B cell (primary cell): ENCODE measurements at regions not wholly inside any gene's neighbourhood (a gene's known extent, or its start where the extent isn't known, plus 50 kb on each side); places are given as distances from the start of the nearest gene placed in this dataset.

Experiments used
- ATAC-seq: fragments of 200-7000 bp; cut with Tn5 transposase; one replicate; pipeline ENCODE4 v1.10.0; 2021; ENCODE audit warnings: low read depth, mild to moderate bottlenecking, moderate number of reproducible peaks, moderate library complexity
- CTCF ChIA-PET: fragments of 350-600 bp; sonication (Branson Sonifier 250); formaldehyde crosslinking; loops from one replicate; lab custom pipeline; 2021; ENCODE audit warnings: antibody characterized with exemption, inconsistent platforms; lab: Charles Lee
- POLR2A ChIA-PET: fragments of 350-600 bp; sonication (Branson Sonifier 250); formaldehyde crosslinking; loops from one replicate; lab custom pipeline; 2021; ENCODE audit warnings: antibody characterized with exemption; lab: Charles Lee
- DNase-seq: peaks from one replicate; pipeline ENCODE4 v3.0.0; 2013
- H2AFZ ChIP-seq: 2 replicates; pipeline ENCODE4 v1.6.1; 2012; ENCODE audit warnings: mild to moderate bottlenecking, low read depth, low read length; ENCODE audit not compliant: insufficient read depth, poor library complexity, severe bottlenecking
- H3K27ac ChIP-seq, 2 donors: 1 replicate in 1 of 2; 2 replicates in 1 of 2; pipeline ENCODE4 v1.5.1; 2012 to 2013; ENCODE audit warnings: low read length in 2 of 2, mild to moderate bottlenecking in 2 of 2, moderate library complexity in 1 of 2
- H3K27me3 ChIP-seq, 4 experiments: fragments of 200-600 bp in 1 of 4; sonication (generic) in 1 of 4; replicated peaks in 1 of 4; 1 replicate in 2 of 4; 2 replicates in 2 of 4; pipeline versions ENCODE4 v1.6.1 to v1.7.0; 2013 to 2016; ENCODE audit warnings: low read length in 3 of 4, mild to moderate bottlenecking in 2 of 4, mixed read lengths in 1 of 4, moderate library complexity in 1 of 4; ENCODE audit not compliant: insufficient read depth in 4 of 4, control insufficient read depth in 3 of 4; ENCODE audit errors: control extremely low read depth in 1 of 4
- H3K36me3 ChIP-seq, 2 experiments: replicated peaks in 1 of 2; 1 replicate in 1 of 2; 2 replicates in 1 of 2; pipeline versions ENCODE4 v1.6.1 to v1.7.1; 2013; ENCODE audit warnings: low read length in 1 of 2; ENCODE audit not compliant: insufficient read depth in 2 of 2, control insufficient read depth in 1 of 2; ENCODE audit errors: control extremely low read depth in 1 of 2, extremely low read depth in 1 of 2
- H3K4me1 ChIP-seq, 2 donors: fragments of 200-600 bp in 1 of 2; sonication (generic) in 1 of 2; 1 replicate in 1 of 2; 2 replicates in 1 of 2; pipeline versions ENCODE4 v1.5.1 to v1.6.1; 2013 to 2017; ENCODE audit warnings: low read length in 2 of 2; ENCODE audit not compliant: control insufficient read depth in 2 of 2, insufficient read depth in 2 of 2
- H3K4me2 ChIP-seq: replicated peaks from 2 replicates; pipeline ENCODE3; 2012; ENCODE audit warnings: mild to moderate bottlenecking, low read depth, low read length; ENCODE audit not compliant: poor library complexity, severe bottlenecking
- H3K4me3 ChIP-seq, 5 experiments: fragments of 200-600 bp in 1 of 5; sonication (generic) in 1 of 5; 1 replicate in 3 of 5; 2 replicates in 2 of 5; pipeline versions ENCODE4 v1.5.1 to v1.7.0; 2011 to 2016; ENCODE audit warnings: low read length in 4 of 5, mild to moderate bottlenecking in 4 of 5, low read depth in 2 of 5, control low read depth in 1 of 5, moderate library complexity in 1 of 5; ENCODE audit not compliant: insufficient read depth in 1 of 5; ENCODE audit errors: control extremely low read depth in 1 of 5, extremely low read depth in 1 of 5
- H3K79me2 ChIP-seq: fragments of 200-600 bp; sonication (generic); one replicate; pipeline ENCODE4 v1.6.0; 2016; ENCODE audit warnings: low read length; ENCODE audit not compliant: control insufficient read depth, insufficient read depth
- H3K9ac ChIP-seq: fragments of 200-600 bp; sonication (generic); 2 replicates; pipeline ENCODE4 v1.6.1; 2017; ENCODE audit warnings: mild to moderate bottlenecking, low read length, moderate library complexity
- H3K9me3 ChIP-seq, 3 donors: one replicate each; pipeline versions ENCODE4 v1.6.1 to v1.7.1; 2013; ENCODE audit warnings: low read length in 2 of 3; ENCODE audit not compliant: control insufficient read depth in 2 of 3, insufficient read depth in 1 of 3; ENCODE audit errors: control extremely low read depth in 1 of 3
- H4K20me1 ChIP-seq: 2 replicates; pipeline ENCODE4 v1.6.0; 2012; ENCODE audit warnings: mild to moderate bottlenecking, low read length; ENCODE audit not compliant: insufficient read depth, control insufficient read depth, poor library complexity, severe bottlenecking
- H3K27ac Mint-ChIP-seq: one replicate; pipeline ENCODE4 v1.8.0; 2021; ENCODE audit warnings: mixed read lengths
- H3K27me3 Mint-ChIP-seq: one replicate; pipeline ENCODE4 v1.8.0; 2021; ENCODE audit warnings: mixed read lengths
- H3K4me1 Mint-ChIP-seq: one replicate; pipeline ENCODE4 v1.8.0; 2021; ENCODE audit warnings: mixed read lengths
- H3K4me3 Mint-ChIP-seq: one replicate; pipeline ENCODE4 v1.8.0; 2021; ENCODE audit warnings: mixed read lengths
- H3K9me3 Mint-ChIP-seq: one replicate; pipeline ENCODE4 v1.8.0; 2022; ENCODE audit warnings: mixed read lengths; ENCODE audit not compliant: insufficient read depth
- EZH2 ChIP-seq: IDR thresholded peaks from 2 replicates; pipeline ENCODE4 v1.6.1; 2012; ENCODE audit warnings: borderline replicate concordance, low read depth, mild to moderate bottlenecking, moderate library complexity, low read length; ENCODE audit not compliant: insufficient read depth, poor library complexity, severe bottlenecking
- WGBS: methylation state at CpG from one replicate; pipeline ENCODE4 v1.1.5; 2013; ENCODE audit warnings: missing lambda C conversion rate; ENCODE audit not compliant: insufficient coverage; 5-methylcytosine and 5-hydroxymethylcytosine counted together
- intact Hi-C: fragments of 100-400 bp; cut with micrococcal nuclease; formaldehyde crosslinking; loops from one replicate; pipeline ENCODE4 v1.10.0; 2022
- TF ChIP-seq, protein P1 (sequence below): fragments of 200-600 bp; IDR thresholded peaks from one replicate; pipeline ENCODE4 v1.8.0; 2022; ENCODE audit warnings: antibody characterized with exemption, mild to moderate bottlenecking

GRCh38 chr12:112591488-112591887, 172.7 kb downstream of the PTPN11 start:
- POLR2A ChIA-PET = no interaction called here
- peaks cover 28% of the 10 kb centered on the region for H3K27me3 Mint-ChIP-seq
- no peaks in the 10 kb centered on the region for H3K36me3 ChIP-seq

DNA sequence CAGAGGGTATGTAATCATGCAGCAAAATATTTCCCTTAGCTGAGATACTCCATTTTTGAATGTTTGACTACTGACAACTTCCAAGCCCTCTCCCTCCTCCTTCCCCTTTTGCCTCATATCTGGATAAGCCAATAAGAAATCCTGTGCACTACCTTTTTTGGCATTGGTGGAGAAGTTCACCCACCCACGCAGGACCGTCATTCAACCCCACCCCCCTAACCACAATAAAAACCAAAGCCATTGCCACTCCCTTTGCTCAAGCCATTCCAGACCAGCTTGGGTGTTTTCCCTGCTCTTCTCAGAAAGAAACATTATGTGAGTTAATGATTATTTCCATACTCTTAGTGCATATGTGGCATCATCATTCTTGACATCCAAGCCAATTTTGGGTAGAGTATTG, 176.7 kb downstream of the PTPN11 start:
- ChIA-PET POLR2A (no interaction called here), CTCF (no interaction called here)
- H2AFZ ChIP-seq = no peak overlapping the region
- no peaks in the 10 kb centered on the region for H3K79me2 ChIP-seq
- peaks cover 0 to 1% (median 0%) of the 10 kb centered on the region in 3 donors for H3K9me3 ChIP-seq
- ATAC-seq = no peak
- H3K4me1 ChIP-seq = no peaks in the 10 kb centered on the region
- intact Hi-C loops = no loop called here
- WGBS = 20% methylated on average over 1 of the region's 2 CpGs
- TF ChIP-seq, protein P1, sequence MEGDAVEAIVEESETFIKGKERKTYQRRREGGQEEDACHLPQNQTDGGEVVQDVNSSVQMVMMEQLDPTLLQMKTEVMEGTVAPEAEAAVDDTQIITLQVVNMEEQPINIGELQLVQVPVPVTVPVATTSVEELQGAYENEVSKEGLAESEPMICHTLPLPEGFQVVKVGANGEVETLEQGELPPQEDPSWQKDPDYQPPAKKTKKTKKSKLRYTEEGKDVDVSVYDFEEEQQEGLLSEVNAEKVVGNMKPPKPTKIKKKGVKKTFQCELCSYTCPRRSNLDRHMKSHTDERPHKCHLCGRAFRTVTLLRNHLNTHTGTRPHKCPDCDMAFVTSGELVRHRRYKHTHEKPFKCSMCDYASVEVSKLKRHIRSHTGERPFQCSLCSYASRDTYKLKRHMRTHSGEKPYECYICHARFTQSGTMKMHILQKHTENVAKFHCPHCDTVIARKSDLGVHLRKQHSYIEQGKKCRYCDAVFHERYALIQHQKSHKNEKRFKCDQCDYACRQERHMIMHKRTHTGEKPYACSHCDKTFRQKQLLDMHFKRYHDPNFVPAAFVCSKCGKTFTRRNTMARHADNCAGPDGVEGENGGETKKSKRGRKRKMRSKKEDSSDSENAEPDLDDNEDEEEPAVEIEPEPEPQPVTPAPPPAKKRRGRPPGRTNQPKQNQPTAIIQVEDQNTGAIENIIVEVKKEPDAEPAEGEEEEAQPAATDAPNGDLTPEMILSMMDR = no peak
- TF ChIP-seq EZH2 = no peak
- DNase-seq = no peak
- H3K9ac ChIP-seq = no peak overlapping the region
- Mint-ChIP-seq H3K27me3 (peaks cover 35% of the 10 kb centered on the region), H3K4me3 (no peak overlapping the region), H3K27ac (no peak overlapping the region), H3K4me1 (no peaks in the 10 kb centered on the region), H3K9me3 (peaks cover 3% of the 10 kb centered on the region)
- no peaks in the 10 kb centered on the region for H4K20me1 ChIP-seq
- no peak overlapping the region for H3K4me3 ChIP-seq
- H3K27me3 ChIP-seq = peaks cover 0 to 4% (median 2%) of the 10 kb centered on the region in 4 experiments
- no peaks in the 10 kb centered on the region for H3K36me3 ChIP-seq
- no peak overlapping the region for H3K27ac ChIP-seq
- no peak overlapping the region for H3K4me2 ChIP-seq

More at GRCh38 chr12:112591488-112591887, 172.7 kb downstream of the PTPN11 start:
- ATAC-seq (no peak), DNase-seq (no peak)
- H3K27ac ChIP-seq = no peak overlapping the region
- Mint-ChIP-seq H3K4me1 (no peaks in the 10 kb centered on the region), H3K4me3 (no peak overlapping the region), H3K27ac (no peak overlapping the region), H3K9me3 (no peaks in the 10 kb centered on the region)
- CTCF ChIA-PET = no interaction called here
- peaks cover 0 to 6% (median 4%) of the 10 kb centered on the region in 4 experiments for H3K27me3 ChIP-seq
- H2AFZ ChIP-seq = no peak overlapping the region
- H4K20me1 ChIP-seq = no peaks in the 10 kb centered on the region
- H3K9ac ChIP-seq = no peak overlapping the region
- peaks cover 0 to 3% (median 0%) of the 10 kb centered on the region in 3 donors for H3K9me3 ChIP-seq
- no peaks in the 10 kb centered on the region for H3K4me1 ChIP-seq
- H3K4me3 ChIP-seq = no peak overlapping the region
- H3K79me2 ChIP-seq = no peaks in the 10 kb centered on the region
- H3K4me2 ChIP-seq = no peak overlapping the region
- intact Hi-C loops = no loop called here
- WGBS = 86% methylated on average over 4 of the region's 5 CpGs
- TF ChIP-seq EZH2 = no peak
- TF ChIP-seq, protein P1 = no peak
